Esophagus squamous epithelium (tissue), 4 donors: ENCODE measurements at regions not wholly inside any gene's neighbourhood (a gene's known extent, or its start where the extent isn't known, plus 50 kb on each side); places are given as distances from the start of the nearest gene placed in this dataset.

Experiments used
- CTCF ChIP-seq, 6 experiments: fragments of 450-650 bp in 4 of 6; fragments of 200-600 bp in 2 of 6; sonication (generic) in 2 of 6; IDR thresholded peaks; one replicate each; pipeline ENCODE4 v1.5.1; 2016 to 2019; ENCODE audit warnings: antibody characterized with exemption in 6 of 6, mild to moderate bottlenecking in 4 of 6, moderate library complexity in 4 of 6
- POLR2A ChIP-seq, 4 donors: fragments of 450-650 bp; IDR thresholded peaks; one replicate each; pipeline ENCODE4 v1.6.1; 2017; ENCODE audit warnings: antibody characterized with exemption in 4 of 4, mild to moderate bottlenecking in 4 of 4, moderate library complexity in 3 of 4

DNA sequence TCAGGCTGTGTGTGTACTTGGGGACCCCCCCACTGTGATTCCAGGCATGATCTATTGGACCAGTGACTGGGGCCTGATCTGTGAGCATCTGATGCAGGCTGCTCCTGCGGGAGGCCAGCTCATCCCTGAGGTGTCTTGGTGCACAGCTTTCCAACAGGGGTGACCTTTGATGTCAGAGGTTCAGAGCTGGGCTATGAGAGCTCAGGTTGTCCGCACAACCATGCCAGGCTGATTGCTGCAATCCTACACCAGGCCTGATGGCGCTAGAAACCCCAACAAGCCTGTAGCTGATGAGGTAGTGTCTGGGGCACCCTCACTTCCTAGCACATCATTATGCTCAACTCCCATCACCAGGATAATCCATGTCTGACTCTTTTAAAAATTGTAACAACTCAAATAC, 56.1 kb upstream of the CACNA2D3 start:
- TF ChIP-seq CTCF (IDR thresholded peaks at IDR 0.05) (no peak), POLR2A (IDR thresholded peaks at IDR 0.05) (no peak)
